ENCODE measurements at regions not wholly inside any gene's neighbourhood (a gene's known extent, or its start where the extent isn't known, plus 50 kb on each side); places are given as distances from the start of the nearest gene placed in this dataset.

- Histone ChIP-seq H2BK15ac (ENCODE audit: low read depth, low read length) (no peak overlapping the region), H3K79me1 (ENCODE audit: insufficient read depth, low read depth, low read length, poor library complexity, severe bottlenecking) (no peaks in the 10 kb centered on the region), H4K8ac (replicated peaks; ENCODE audit: insufficient read length, low read depth, low read length) (no peak overlapping the region), H3K27me3 (ENCODE audit: insufficient read depth, low read length) (no peaks in the 10 kb centered on the region), H3K4ac (ENCODE audit: low read depth, low read length) (no peak overlapping the region), H3T11ph (ENCODE audit: low read length) (no peak overlapping the region), H3K4me2 (ENCODE audit: insufficient read depth, insufficient read length, low read length) (no peak overlapping the region), H3K79me2 (ENCODE audit: insufficient read depth, low read length) (no peaks in the 10 kb centered on the region), H2BK5ac (ENCODE audit: insufficient read length, low read length) (no peak overlapping the region), H3K23ac (ENCODE audit: insufficient read length, low read depth, low read length) (no peak overlapping the region), H3K18ac (ENCODE audit: insufficient read length, low read depth, low read length) (no peak overlapping the region), H4K91ac (ENCODE audit: insufficient read length, low read depth, low read length) (no peak overlapping the region), H3K56ac (ENCODE audit: insufficient read length, low read depth, low read length) (no peak overlapping the region), H2AFZ (ENCODE audit: low read length) (no peak overlapping the region), H4K20me1 (ENCODE audit: control insufficient read depth, insufficient read depth, insufficient read length) (no peaks in the 10 kb centered on the region), H2BK12ac (ENCODE audit: insufficient read length, low read depth, low read length) (no peak overlapping the region), H3K14ac (ENCODE audit: insufficient read depth, low read length) (no peak overlapping the region), H3K4me1 (ENCODE audit: insufficient read depth, low read length) (no peaks in the 10 kb centered on the region), H2BK120ac (ENCODE audit: low read depth, low read length, poor library complexity, severe bottlenecking) (no peak overlapping the region), H2BK20ac (ENCODE audit: low read depth, low read length, poor library complexity, severe bottlenecking) (no peak overlapping the region), H2AK5ac (ENCODE audit: insufficient read length, low read length) (no peak overlapping the region), H3K23me2 (ENCODE audit: insufficient read length, low read depth, low read length, poor library complexity, severe bottlenecking) (no peaks in the 10 kb centered on the region), H4K5ac (ENCODE audit: insufficient read length, low read depth, low read length) (no peak overlapping the region), H3K27ac (ENCODE audit: insufficient read length, low read depth, low read length) (no peak overlapping the region), H3K9ac (ENCODE audit: extremely low read depth, insufficient read length, low read length) (no peak overlapping the region), H3K9me3 (ENCODE audit: control insufficient read depth, low read depth, low read length) (no peaks in the 10 kb centered on the region)
- WGBS (ENCODE audit: extremely low coverage, insufficient read length, low lambda C conversion rate), result no CpG with 5 or more reads among the region's 2 CpGs
- TF ChIP-seq CTCF (conservative IDR thresholded peaks at IDR 0.05), result no peak
- Mint-ChIP-seq H3K9me3 (no peaks in the 10 kb centered on the region), H3K4me3 (no peak overlapping the region), H3K27me3 (ENCODE audit: low read depth) (no peaks in the 10 kb centered on the region), H3K4me1 (peaks cover 7 to 12% of the 10 kb centered on the region in 2 experiments), H3K36me3 (ENCODE audit: insufficient read depth in 1 of 3, low read depth in 3 of 3) (no peaks in the 10 kb centered on the region), H3K27ac (peak overlapping the region in 1 of 3 experiments; percentile 18; a peak in 2 of 7 replicates)
- DNase-seq, result no peak
These were observed 530.5 kb downstream of the NOVA1 start for GRCh38 chr14:26067341-26067740.

Measured in H9 (cell line).